ENCODE measurements at regions not wholly inside any gene's neighbourhood (a gene's known extent, or its start where the extent isn't known, plus 50 kb on each side); places are given as distances from the start of the nearest gene placed in this dataset.
A peak's percentile ranks its signal among the peaks of the same experiment; 100 is the strongest.

- TF ChIP-seq CTCF (IDR thresholded peaks at IDR 0.05; ENCODE audit: low read depth, low read length, missing control alignments), result no peak
- no peak for DNase-seq (ENCODE audit: extremely low read depth, low read depth)
- H3K4me3 ChIP-seq (replicated peaks; ENCODE audit: low read depth, low read length), result no peak overlapping the region
Observed at GRCh38 chr6:53446151-53446550, 97.4 kb upstream of the ELOVL5 start.

- no peak overlapping the region for H3K4me3 ChIP-seq (replicated peaks; ENCODE audit: low read depth, low read length)
- TF ChIP-seq CTCF (IDR thresholded peaks at IDR 0.05; ENCODE audit: low read depth, low read length, missing control alignments), result no peak
- no peak for DNase-seq (ENCODE audit: extremely low read depth, low read depth)
Observed at GRCh38 chr6:53441761-53442160, 93.0 kb upstream of the ELOVL5 start.

- DNase-seq (ENCODE audit: extremely low read depth, low read depth), result no peak
- no peak overlapping the region for H3K4me3 ChIP-seq (replicated peaks; ENCODE audit: low read depth, low read length)
- TF ChIP-seq CTCF (IDR thresholded peaks at IDR 0.05; ENCODE audit: low read depth, low read length, missing control alignments), result no peak
Observed at GRCh38 chr6:53441035-53441493, 92.3 kb upstream of the ELOVL5 start.

- TF ChIP-seq CTCF (IDR thresholded peaks at IDR 0.05; ENCODE audit: low read depth, low read length, missing control alignments), result no peak
- DNase-seq (ENCODE audit: extremely low read depth, low read depth), result no peak
- no peak overlapping the region for H3K4me3 ChIP-seq (replicated peaks; ENCODE audit: low read depth, low read length)
Observed at GRCh38 chr6:53440336-53440945, 91.7 kb upstream of the ELOVL5 start.

- no peak overlapping the region for H3K4me3 ChIP-seq (replicated peaks; ENCODE audit: low read depth, low read length)
- no peak for TF ChIP-seq CTCF (IDR thresholded peaks at IDR 0.05; ENCODE audit: low read depth, low read length, missing control alignments)
- no peak for DNase-seq (ENCODE audit: extremely low read depth, low read depth)
Observed at GRCh38 chr6:53439556-53439955, 90.8 kb upstream of the ELOVL5 start.

- DNase-seq (ENCODE audit: extremely low read depth, low read depth), result peak; percentile 59
- H3K4me3 ChIP-seq (replicated peaks; ENCODE audit: low read depth, low read length), result no peak overlapping the region
- TF ChIP-seq CTCF (IDR thresholded peaks at IDR 0.05; ENCODE audit: low read depth, low read length, missing control alignments), result peak; percentile 70
Observed at GRCh38 chr6:53437557-53438202, 88.9 kb upstream of the ELOVL5 start.
